ENCODE measurements at regions not wholly inside any gene's neighbourhood (a gene's known extent, or its start where the extent isn't known, plus 50 kb on each side); places are given as distances from the start of the nearest gene placed in this dataset.

- no peak for DNase-seq (ENCODE audit: low spot score in 2 of 2)
- no peak overlapping the region for H3K4me3 Mint-ChIP-seq
Observed at GRCh38 chr10:10014846-10015245, 1002.8 kb upstream of the CELF2 start.

GRCh38 chr10:10017716-10018115, 1000.0 kb upstream of the CELF2 start:
- no peak overlapping the region for H3K27ac Mint-ChIP-seq

More at GRCh38 chr10:10014846-10015245, 1002.8 kb upstream of the CELF2 start:
- Mint-ChIP-seq H3K9me3 (peaks cover 4% of the 10 kb centered on the region), H3K27ac (no peak overlapping the region), H3K4me1 (no peaks in the 10 kb centered on the region), H3K27me3 (no peaks in the 10 kb centered on the region), H3K36me3 (no peaks in the 10 kb centered on the region)
- ATAC-seq (ENCODE audit: low read depth): no peak

GRCh38 chr10:10020945-10021344, 996.7 kb upstream of the CELF2 start:
- Mint-ChIP-seq H3K4me3 (no peak overlapping the region), H3K9me3 (peaks cover 9% of the 10 kb centered on the region), H3K27me3 (peaks cover 1% of the 10 kb centered on the region), H3K27ac (no peak overlapping the region), H3K36me3 (no peaks in the 10 kb centered on the region), H3K4me1 (no peaks in the 10 kb centered on the region)
- DNase-seq (ENCODE audit: low spot score in 2 of 2) (no peak), ATAC-seq (ENCODE audit: low read depth) (no peak)

More at GRCh38 chr10:10017716-10018115, 1000.0 kb upstream of the CELF2 start:
- ATAC-seq (ENCODE audit: low read depth) (no peak), DNase-seq (ENCODE audit: low spot score in 2 of 2) (no peak)
- Mint-ChIP-seq H3K27me3 (no peaks in the 10 kb centered on the region), H3K9me3 (peaks cover 9% of the 10 kb centered on the region), H3K36me3 (no peaks in the 10 kb centered on the region), H3K4me1 (no peaks in the 10 kb centered on the region), H3K4me3 (no peak overlapping the region)

GRCh38 chr10:10032991-10033390, 984.7 kb upstream of the CELF2 start:
- no peak for DNase-seq (ENCODE audit: low spot score in 2 of 2)
- no peak overlapping the region for H3K27ac Mint-ChIP-seq
- H3K36me3 Mint-ChIP-seq: no peaks in the 10 kb centered on the region
- ATAC-seq (ENCODE audit: low read depth): no peak
- H3K4me1 Mint-ChIP-seq: no peaks in the 10 kb centered on the region
- no peaks in the 10 kb centered on the region for H3K27me3 Mint-ChIP-seq
- H3K4me3 Mint-ChIP-seq: no peak overlapping the region
- H3K9me3 Mint-ChIP-seq: peaks cover 1% of the 10 kb centered on the region

GRCh38 chr10:10038348-10038747, 979.3 kb upstream of the CELF2 start:
- no peak overlapping the region for H3K4me3 Mint-ChIP-seq
- no peaks in the 10 kb centered on the region for H3K4me1 Mint-ChIP-seq
- ATAC-seq (ENCODE audit: low read depth) (no peak), DNase-seq (ENCODE audit: low spot score in 2 of 2) (no peak)
- H3K36me3 Mint-ChIP-seq: no peaks in the 10 kb centered on the region
- peaks cover 1% of the 10 kb centered on the region for H3K9me3 Mint-ChIP-seq
- H3K27me3 Mint-ChIP-seq: no peaks in the 10 kb centered on the region
- H3K27ac Mint-ChIP-seq: no peak overlapping the region

GRCh38 chr10:10039595-10039994, 978.1 kb upstream of the CELF2 start:
- peaks cover 1% of the 10 kb centered on the region for H3K9me3 Mint-ChIP-seq
- DNase-seq (ENCODE audit: low spot score in 2 of 2) (no peak), ATAC-seq (ENCODE audit: low read depth) (no peak)
- no peak overlapping the region for H3K4me3 Mint-ChIP-seq
- no peaks in the 10 kb centered on the region for H3K4me1 Mint-ChIP-seq
- H3K36me3 Mint-ChIP-seq: no peaks in the 10 kb centered on the region
- no peaks in the 10 kb centered on the region for H3K27me3 Mint-ChIP-seq
- H3K27ac Mint-ChIP-seq: no peak overlapping the region

GRCh38 chr10:10043083-10043482, 974.6 kb upstream of the CELF2 start:
- peaks cover 2% of the 10 kb centered on the region for H3K4me1 Mint-ChIP-seq
- H3K27ac Mint-ChIP-seq: no peak overlapping the region
- H3K4me3 Mint-ChIP-seq: no peak overlapping the region
- H3K27me3 Mint-ChIP-seq: no peaks in the 10 kb centered on the region
- ATAC-seq (ENCODE audit: low read depth): no peak
- H3K36me3 Mint-ChIP-seq: no peaks in the 10 kb centered on the region
- no peaks in the 10 kb centered on the region for H3K9me3 Mint-ChIP-seq
- no peak for DNase-seq (ENCODE audit: low spot score in 2 of 2)

GRCh38 chr10:10044922-10045764, 972.5 kb upstream of the CELF2 start:
- no peaks in the 10 kb centered on the region for H3K27me3 Mint-ChIP-seq
- no peak overlapping the region for H3K27ac Mint-ChIP-seq
- no peak overlapping the region for H3K4me3 Mint-ChIP-seq
- peaks cover 2% of the 10 kb centered on the region for H3K4me1 Mint-ChIP-seq
- H3K9me3 Mint-ChIP-seq: no peaks in the 10 kb centered on the region
- DNase-seq (ENCODE audit: low spot score in 2 of 2) (no peak), ATAC-seq (ENCODE audit: low read depth) (peak; percentile 70)
- no peaks in the 10 kb centered on the region for H3K36me3 Mint-ChIP-seq

GRCh38 chr10:10045765-10046028, 972.0 kb upstream of the CELF2 start:
- no peaks in the 10 kb centered on the region for H3K27me3 Mint-ChIP-seq
- H3K27ac Mint-ChIP-seq: no peak overlapping the region
- peaks cover 2% of the 10 kb centered on the region for H3K4me1 Mint-ChIP-seq
- H3K4me3 Mint-ChIP-seq: no peak overlapping the region
- H3K9me3 Mint-ChIP-seq: no peaks in the 10 kb centered on the region
- no peaks in the 10 kb centered on the region for H3K36me3 Mint-ChIP-seq
- DNase-seq (ENCODE audit: low spot score in 2 of 2) (no peak), ATAC-seq (ENCODE audit: low read depth) (no peak)

GRCh38 chr10:10047426-10047825, 970.2 kb upstream of the CELF2 start:
- Mint-ChIP-seq H3K4me3 (no peak overlapping the region), H3K36me3 (no peaks in the 10 kb centered on the region), H3K27me3 (no peaks in the 10 kb centered on the region), H3K4me1 (peaks cover 2% of the 10 kb centered on the region), H3K27ac (no peak overlapping the region), H3K9me3 (no peaks in the 10 kb centered on the region)
- DNase-seq (ENCODE audit: low spot score in 2 of 2) (no peak), ATAC-seq (ENCODE audit: low read depth) (no peak)

- H3K9me3 Mint-ChIP-seq: no peaks in the 10 kb centered on the region
- H3K27ac Mint-ChIP-seq: no peak overlapping the region
- H3K36me3 Mint-ChIP-seq: no peaks in the 10 kb centered on the region
- no peaks in the 10 kb centered on the region for H3K4me1 Mint-ChIP-seq
- no peak overlapping the region for H3K4me3 Mint-ChIP-seq
- DNase-seq (ENCODE audit: low spot score in 2 of 2): no peak
- H3K27me3 Mint-ChIP-seq: peaks cover 3% of the 10 kb centered on the region
- ATAC-seq (ENCODE audit: low read depth): no peak
Observed at GRCh38 chr10:10053051-10053450, 964.6 kb upstream of the CELF2 start.

GRCh38 chr10:10054466-10054865, 963.2 kb upstream of the CELF2 start:
- ATAC-seq (ENCODE audit: low read depth) (no peak), DNase-seq (ENCODE audit: low spot score in 2 of 2) (no peak)
- H3K9me3 Mint-ChIP-seq: no peaks in the 10 kb centered on the region
- H3K4me3 Mint-ChIP-seq: no peak overlapping the region
- H3K4me1 Mint-ChIP-seq: no peaks in the 10 kb centered on the region
- no peaks in the 10 kb centered on the region for H3K36me3 Mint-ChIP-seq
- peaks cover 3% of the 10 kb centered on the region for H3K27me3 Mint-ChIP-seq
- H3K27ac Mint-ChIP-seq: no peak overlapping the region

GRCh38 chr10:10055656-10056442, 961.8 kb upstream of the CELF2 start:
- H3K9me3 Mint-ChIP-seq: peaks cover 2% of the 10 kb centered on the region
- ATAC-seq (ENCODE audit: low read depth): no peak

GRCh38 chr10:10056961-10057360, 960.7 kb upstream of the CELF2 start:
- ATAC-seq (ENCODE audit: low read depth) (no peak), DNase-seq (ENCODE audit: low spot score in 2 of 2) (no peak)
- Mint-ChIP-seq H3K4me3 (no peak overlapping the region), H3K27me3 (peaks cover 3% of the 10 kb centered on the region), H3K27ac (no peak overlapping the region), H3K9me3 (peaks cover 5% of the 10 kb centered on the region), H3K36me3 (peaks cover 1% of the 10 kb centered on the region), H3K4me1 (no peaks in the 10 kb centered on the region)

More at GRCh38 chr10:10055656-10056442, 961.8 kb upstream of the CELF2 start:
- H3K27ac Mint-ChIP-seq: no peak overlapping the region
- H3K4me3 Mint-ChIP-seq: no peak overlapping the region
- no peaks in the 10 kb centered on the region for H3K4me1 Mint-ChIP-seq
- DNase-seq (ENCODE audit: low spot score in 2 of 2): no peak
- peaks cover 3% of the 10 kb centered on the region for H3K27me3 Mint-ChIP-seq
- no peaks in the 10 kb centered on the region for H3K36me3 Mint-ChIP-seq

All from memory B cell (primary cell).